Cerebellar cortex (tissue), 1 donor: ENCODE measurements at regions not wholly inside any gene's neighbourhood (a gene's known extent, or its start where the extent isn't known, plus 50 kb on each side); places are given as distances from the start of the nearest gene placed in this dataset.

Experiments used
- DNase-seq: peaks from one replicate; pipeline ENCODE4 v3.0.0-alpha.2; 2015; ENCODE audit warnings: low spot score

DNA sequence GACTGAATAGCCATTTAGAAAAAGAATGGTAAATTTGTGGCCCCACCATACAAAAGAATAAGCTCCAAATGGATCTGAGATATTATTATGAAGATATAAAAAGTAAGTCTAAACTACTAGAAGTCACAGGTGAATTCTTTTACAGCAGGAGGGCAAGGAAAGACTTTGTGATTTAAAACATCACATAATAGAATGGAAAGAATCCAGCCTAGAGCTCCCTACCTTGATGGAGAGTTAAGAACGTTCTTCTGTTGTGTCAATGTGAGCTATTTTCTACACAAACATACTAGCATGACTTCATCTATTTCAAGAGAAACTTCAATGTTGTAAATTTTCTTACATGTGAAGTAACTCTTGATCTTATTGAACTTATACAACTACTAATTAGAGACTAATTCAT is 100.0 kb upstream of the NRSN1 start:
- no peak for DNase-seq

DNA sequence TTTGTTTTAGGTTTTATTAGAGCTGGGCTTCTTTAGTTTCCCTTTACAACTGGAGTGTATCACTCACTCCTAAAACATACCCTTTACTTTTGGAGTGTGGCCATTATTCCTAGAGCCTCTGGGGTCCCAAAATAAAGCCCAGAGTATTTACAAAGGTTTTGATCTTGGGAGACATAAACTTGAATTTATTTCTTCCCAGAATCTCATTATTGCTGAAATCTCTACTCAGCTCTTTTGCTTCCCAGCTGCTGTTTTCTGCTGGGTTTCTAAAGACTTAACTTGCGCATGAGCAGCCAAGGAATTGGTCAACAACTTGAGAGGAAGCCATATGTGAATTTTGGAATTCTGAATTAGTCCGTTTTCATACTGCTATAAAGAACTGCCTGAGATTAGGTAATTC is 94.5 kb upstream of the NRSN1 start:
- no peak for DNase-seq

DNA sequence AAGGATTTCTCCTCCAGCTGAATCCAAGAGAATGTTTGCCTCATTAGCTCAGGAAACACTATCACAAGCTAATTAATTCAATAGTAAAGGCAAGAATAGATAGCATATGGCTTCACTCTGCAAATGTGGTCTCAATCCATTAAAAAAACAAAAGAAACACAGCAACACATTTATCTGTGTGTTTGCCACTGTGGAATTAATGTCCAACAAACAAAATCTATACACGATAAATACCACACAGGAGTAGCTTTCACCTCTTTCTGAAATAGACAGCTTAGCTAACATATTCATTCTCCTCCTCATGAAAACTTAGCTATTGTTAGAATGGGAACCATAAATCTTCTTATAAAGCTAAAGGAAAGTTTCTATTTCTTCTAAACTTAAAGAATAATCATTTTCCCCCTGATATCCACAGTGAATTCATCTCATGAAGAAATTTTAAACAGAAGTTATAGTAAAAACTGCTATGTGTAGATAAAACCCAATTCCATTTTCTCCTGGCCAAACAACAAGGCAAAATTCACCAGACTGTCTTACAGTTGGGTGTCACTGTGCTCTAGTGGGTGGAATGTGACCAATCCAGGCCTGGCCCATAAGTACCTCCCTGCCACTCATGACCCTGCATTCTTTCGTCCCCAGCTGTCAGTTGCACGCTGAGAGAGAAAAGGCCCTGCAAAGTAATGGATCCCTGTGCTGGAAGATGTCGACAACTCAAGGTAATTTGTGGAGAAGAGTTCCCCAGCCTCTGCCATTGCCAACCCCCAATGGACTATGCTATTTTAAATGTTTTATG is 92.9 kb upstream of the NRSN1 start:
- no peak for DNase-seq

DNA sequence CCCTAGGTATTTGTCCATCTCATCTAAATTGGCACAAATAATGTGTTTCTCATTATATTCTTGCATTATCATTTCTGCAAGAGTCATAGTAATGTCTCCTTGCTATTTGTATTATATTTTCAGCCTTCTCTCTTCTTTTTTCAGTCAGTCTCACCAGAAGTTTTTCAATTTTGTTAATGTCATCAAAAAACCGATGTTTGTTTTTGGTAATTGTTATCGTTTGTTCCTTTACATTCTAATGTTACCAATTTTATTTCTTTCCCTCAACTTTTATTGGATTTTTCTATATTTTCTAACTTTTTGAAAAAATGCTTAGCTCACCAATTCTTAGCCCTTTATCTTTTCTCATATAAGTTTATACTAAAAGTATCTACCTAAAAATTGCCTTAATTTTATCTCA is 82.2 kb upstream of the NRSN1 start:
- DNase-seq, result no peak

DNA sequence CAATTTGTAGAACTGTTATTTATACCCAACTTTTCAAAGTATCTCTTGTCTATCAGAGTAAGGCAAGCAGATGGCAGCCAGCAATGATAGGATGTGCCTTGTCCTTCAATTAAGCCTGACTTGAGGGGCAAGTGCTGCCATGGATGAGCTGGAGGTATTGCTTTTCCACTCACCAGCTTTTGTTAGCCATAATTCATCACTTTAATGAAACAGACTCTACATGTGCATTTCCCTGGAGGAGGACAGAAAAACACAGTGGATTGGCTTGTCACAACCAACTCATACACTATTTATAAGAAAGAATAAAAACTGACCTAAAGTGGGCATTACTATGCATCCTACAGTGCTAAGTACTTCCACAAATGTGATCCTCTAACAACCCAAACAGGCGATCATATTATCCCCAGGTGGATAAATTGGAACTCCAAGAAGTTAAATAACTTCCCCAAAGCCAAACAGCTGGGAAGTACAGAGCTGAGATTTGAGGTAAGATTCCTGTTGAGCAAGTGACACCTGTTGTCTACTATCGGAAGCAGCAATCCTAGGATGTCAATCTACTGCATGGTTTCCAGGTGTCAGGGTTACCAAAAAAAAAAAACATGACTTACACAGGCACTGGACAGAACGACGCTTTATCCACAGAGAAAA is 73.9 kb upstream of the NRSN1 start:
- no peak for DNase-seq

DNA sequence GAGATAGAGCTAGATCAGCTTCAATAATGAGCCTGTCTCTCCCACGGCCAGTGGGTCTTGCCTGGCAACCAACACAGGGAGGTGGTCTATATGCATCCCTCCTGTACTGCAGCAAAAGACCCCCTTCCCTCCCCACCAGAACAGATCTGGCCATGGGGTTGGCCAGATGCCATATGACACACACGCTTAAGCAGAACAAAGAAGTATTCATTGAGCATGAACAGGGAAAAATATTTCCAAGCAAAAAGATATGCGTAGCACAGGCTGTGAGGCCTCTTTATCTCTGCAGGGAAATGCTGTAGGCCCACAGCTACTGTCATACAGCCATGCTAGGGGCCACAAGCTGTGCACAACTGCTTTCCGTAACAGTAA is 73.4 kb upstream of the NRSN1 start:
- no peak for DNase-seq

DNA sequence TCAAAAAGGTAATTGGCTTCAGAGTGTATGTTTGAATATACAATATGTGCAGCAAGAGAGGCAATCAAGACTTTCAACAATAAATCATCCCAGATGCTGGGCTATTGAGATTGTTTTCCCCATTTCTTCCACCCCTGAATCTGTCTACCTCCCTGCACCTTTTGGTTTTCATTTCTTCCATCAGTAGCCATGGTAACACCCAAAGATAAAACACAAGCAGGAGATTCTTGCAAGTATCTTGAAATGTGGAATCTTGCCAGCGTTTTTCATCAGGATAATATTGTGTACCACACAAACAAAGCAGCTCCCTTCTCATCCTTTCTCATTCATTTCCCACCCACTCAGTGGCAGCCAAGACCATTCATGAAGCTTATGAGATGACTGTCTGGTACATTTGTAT is 73.0 kb upstream of the NRSN1 start:
- no peak for DNase-seq

DNA sequence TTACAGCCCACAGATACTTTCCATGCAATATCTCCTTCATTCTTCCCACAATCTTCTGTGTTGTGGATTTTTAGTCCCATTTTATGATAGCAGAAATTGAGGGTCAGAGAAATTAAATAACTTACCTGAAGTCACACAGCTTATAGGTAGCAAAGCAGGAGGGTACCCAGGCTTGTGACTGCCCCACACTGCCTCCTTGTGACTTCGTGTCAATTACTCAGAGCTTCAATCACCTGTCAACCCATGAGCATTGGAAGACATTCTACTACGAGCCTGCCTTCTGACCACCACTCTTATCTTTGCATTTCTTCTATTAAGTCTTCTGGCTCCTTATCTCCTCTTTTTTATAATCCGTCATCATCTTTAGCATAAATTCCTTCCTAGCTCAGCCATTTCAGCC is 71.6 kb upstream of the NRSN1 start:
- no peak for DNase-seq

DNA sequence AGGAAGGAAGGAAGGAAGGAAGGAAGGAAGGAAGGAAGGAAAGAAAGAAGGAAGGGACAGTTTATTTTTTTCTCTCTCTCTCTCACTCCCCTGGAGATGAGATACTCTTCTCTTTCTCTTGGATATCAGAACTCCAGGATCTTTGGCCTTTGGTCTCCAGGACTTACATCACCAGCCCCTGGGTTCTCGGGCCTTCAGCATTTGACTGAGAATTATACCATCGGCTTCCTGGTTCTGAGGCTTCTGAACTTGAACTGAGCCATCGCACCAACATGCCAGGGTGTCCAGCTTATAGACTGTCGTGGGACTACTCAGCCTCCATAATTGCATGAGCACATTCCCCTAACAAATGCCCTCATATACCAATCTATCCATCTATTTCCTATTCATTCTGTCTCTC is 69.4 kb upstream of the NRSN1 start:
- DNase-seq, result no peak

DNA sequence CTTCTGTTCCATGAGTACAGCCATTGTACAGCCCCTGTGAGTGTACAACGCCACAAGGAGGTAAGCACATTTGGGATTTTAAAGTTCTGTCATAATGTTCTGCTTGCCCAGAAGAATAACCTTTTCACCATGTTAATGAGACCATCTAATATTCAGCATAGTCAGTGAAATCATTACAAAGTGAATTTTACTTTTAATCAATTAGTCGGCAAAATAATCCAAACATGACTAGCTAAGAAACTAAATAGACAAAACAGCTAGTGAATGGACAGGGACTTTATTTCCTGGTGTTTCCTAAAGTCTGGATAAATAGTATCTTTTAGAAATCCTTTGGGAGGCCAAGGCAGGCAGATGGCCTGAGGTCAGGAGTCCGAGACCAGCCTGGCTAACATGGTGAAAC is 69.0 kb upstream of the NRSN1 start:
- no peak for DNase-seq

DNA sequence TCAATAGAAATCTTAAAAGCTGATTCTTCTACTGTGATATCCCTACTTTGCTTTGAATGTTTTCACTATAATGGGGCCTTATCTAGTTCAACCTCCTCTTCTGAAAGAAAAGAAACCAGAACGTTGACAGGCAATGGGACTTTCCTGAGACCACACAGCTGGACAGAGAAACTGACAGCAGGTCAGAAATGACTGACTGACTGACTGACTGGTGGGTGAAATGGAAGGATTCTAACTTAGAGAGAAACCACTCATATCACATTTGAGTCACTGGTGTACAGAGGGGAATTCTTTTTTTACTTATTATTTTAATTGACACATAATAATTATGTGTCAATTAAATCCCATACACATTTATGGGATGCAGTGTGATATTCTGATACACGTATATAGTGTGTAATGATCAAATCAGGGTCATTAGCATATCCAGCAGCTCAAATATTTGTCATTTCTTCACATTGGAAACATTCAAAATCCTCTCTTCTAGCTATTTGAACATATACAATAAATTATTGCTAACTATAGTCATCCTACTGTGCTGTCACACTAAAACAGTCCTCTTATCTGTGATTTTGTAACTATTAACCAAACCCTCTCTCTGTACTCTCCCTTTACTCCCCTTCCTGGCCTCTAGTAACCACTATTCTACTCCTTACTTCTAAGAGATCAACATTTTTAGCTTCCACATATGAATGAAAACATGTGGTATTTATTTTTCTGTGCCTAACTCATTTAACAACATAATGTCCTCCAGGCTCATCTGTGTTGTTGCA is 64.8 kb upstream of the NRSN1 start:
- DNase-seq, result no peak

DNA sequence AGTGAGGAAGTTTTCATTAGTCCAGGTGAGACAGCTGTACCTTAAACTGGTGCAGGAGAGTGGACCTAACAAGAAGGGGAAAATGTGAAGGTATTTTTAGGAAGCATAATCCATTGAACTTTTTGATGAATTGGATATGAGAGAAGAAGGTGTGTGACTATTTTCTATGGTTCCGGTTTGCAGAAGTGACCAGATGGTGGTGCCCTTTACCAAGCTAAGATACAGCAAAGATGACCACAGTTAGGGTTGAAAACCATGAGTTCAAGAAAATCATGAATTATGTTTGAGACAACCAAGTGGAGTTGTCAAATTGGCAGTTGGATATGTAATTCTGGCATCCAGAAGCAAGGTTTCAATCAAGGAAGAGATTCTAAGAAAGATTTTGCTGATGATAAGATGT is 61.9 kb upstream of the NRSN1 start:
- DNase-seq, result peak; percentile 8

DNA sequence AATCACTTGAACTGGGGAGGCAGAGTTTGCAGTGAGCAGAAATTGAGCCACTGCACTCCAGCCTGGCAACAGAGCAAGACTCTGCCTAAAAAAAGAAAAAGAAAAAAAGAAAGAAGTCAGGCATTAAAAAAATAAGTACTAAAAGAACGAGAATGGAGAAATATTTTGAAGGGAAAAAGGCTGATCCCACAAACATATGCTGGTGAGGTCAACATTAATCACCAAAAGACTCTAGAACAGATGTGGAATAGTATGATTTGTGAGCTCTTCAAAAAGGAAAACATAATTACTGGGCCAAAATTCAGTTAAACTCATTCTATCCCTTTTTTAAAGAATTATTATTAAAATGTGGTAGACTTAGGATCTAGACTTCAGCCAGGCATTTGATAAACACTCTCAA is 61.2 kb upstream of the NRSN1 start:
- no peak for DNase-seq

DNA sequence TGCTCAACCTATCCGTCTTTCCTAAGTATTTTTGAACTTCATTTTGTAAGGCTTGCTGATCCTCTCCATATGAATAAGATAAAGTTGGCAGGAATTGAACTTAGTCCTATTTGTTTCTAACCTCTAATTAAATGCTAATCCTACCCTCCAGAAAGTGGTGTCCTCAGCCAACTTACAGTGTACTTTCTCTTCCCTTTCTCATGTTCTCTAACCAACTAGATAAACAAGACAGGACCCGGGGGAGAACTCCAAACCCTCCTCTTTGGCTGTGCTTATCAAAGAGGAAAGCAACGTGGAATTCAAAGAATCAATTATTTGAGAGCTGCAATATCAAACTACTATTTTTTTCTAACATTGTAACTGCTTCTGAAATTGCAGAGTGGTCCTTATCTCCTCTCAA is 56.5 kb upstream of the NRSN1 start:
- no peak for DNase-seq

DNA sequence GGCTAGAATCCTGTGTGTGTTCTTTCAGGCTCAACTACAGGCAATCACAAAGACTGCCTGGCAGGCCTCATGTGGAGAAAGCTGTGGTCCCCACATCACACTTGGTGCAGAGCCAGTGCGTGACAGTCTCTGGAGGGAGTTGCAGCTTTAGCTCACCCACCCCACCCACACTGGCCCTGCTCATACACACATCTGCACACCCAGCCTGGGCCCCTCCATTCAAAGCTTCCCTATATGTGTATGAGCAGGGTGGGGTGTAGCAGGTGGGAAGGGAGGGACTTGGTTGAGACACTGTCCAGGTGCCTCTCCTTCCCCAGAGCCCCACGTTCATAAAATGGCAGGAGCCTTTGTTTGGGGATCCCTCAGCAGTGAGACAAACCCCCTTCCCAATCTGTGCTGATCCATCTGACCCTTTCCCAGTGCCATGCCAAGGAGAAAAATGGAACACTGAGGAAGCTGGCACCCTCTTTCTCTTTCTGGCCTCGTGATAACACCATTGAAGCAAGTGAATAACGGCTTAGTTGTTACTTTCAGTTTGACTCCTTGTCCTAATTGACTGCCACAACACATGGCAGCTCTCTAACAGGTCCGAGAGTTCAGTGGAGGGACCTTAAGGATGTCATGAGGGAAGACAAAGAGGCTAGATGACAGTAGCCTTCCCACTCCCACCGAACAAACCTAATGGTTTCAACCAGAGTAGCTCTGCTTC is 53.8 kb upstream of the NRSN1 start:
- DNase-seq, result no peak

DNA sequence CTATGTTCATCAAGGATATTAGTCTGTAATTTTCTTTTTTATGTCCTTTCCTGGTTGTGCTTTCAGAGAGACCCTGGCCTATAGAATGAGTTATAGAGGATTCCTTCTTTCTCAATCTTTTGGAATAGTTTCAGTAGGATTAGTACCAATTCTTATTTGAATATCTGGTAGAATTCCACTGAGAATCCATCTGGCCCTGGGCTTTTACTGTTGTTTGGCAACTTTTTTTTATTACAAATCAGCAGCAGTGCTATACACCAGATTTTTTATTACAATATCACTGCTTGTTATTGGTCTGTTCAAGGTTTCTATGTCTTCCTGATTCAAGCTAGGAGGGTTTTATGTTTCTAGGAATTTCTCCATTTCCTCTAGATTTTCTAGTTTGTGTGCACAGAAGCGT is 50.0 kb upstream of the NRSN1 start:
- no peak for DNase-seq
